Caco-2 (cell line): ENCODE measurements at regions not wholly inside any gene's neighbourhood (a gene's known extent, or its start where the extent isn't known, plus 50 kb on each side); places are given as distances from the start of the nearest gene placed in this dataset.

Experiments used
- BruUV-seq: library from RNA; stranded (reverse); fragments of 400-500 nt; replicated peaks from 2 replicates; lab custom pipeline; 2021; lab: Mats Ljungman, UMichigan
- CTCF ChIA-PET: fragments of 300-600 bp; sonication (Branson Sonifier 250); formaldehyde crosslinking; loops from one replicate; lab custom pipeline; 2022; ENCODE audit warnings: antibody characterized with exemption; lab: Charles Lee
- POLR2A ChIA-PET: fragments of 300-600 bp; sonication (Branson Sonifier 250); formaldehyde crosslinking; loops from one replicate; lab custom pipeline; 2022; ENCODE audit warnings: antibody characterized with exemption; lab: Charles Lee
- DNase-seq, 2 experiments: peaks; one replicate each; pipeline versions ENCODE4 v3.0.0 to v3.0.0-alpha.2; 2020 to 2022
- H3K27me3 ChIP-seq: replicated peaks from 2 replicates; pipeline ENCODE4 v1.6.0; 2011; ENCODE audit warnings: low read length; ENCODE audit not compliant: control insufficient read depth, insufficient read depth
- H3K36me3 ChIP-seq: 2 replicates; pipeline ENCODE4 v1.5.1; 2011; ENCODE audit warnings: low read length; ENCODE audit not compliant: control insufficient read depth, insufficient read depth
- H3K4me1 ChIP-seq: fragments of 250-450 bp; sonication (Bioruptor Pico); 2 replicates; pipeline ENCODE4 v1.5.1; 2020; ENCODE audit warnings: mild to moderate bottlenecking
- H3K4me3 ChIP-seq: 2 replicates; pipeline ENCODE4 v1.5.1; 2011; ENCODE audit warnings: low read depth, mild to moderate bottlenecking, control low read depth, low read length
- H3K9me3 ChIP-seq: fragments of 250-450 bp; sonication (Bioruptor Pico); 2 replicates; pipeline ENCODE4 v1.5.1; 2020; ENCODE audit warnings: mild to moderate bottlenecking, moderate library complexity
- H3K27ac Mint-ChIP-seq: one replicate; pipeline ENCODE4 v1.8.0; 2022; ENCODE audit warnings: mixed read lengths; ENCODE audit not compliant: unreplicated experiment
- H3K27me3 Mint-ChIP-seq: one replicate; pipeline ENCODE4 v1.8.0; 2022; ENCODE audit warnings: mixed read lengths; ENCODE audit not compliant: insufficient read depth, unreplicated experiment
- H3K36me3 Mint-ChIP-seq: one replicate; pipeline ENCODE4 v1.8.0; 2022; ENCODE audit warnings: mild to moderate bottlenecking, mixed read lengths; ENCODE audit not compliant: insufficient read depth, unreplicated experiment
- H3K4me1 Mint-ChIP-seq: one replicate; pipeline ENCODE4 v1.8.0; 2022; ENCODE audit warnings: low read depth, mixed read lengths; ENCODE audit not compliant: unreplicated experiment
- H3K4me3 Mint-ChIP-seq: one replicate; pipeline ENCODE4 v1.8.0; 2022; ENCODE audit warnings: mild to moderate bottlenecking, moderate library complexity, mixed read lengths; ENCODE audit not compliant: unreplicated experiment
- H3K9me3 Mint-ChIP-seq: one replicate; pipeline ENCODE4 v1.8.0; 2022; ENCODE audit warnings: mixed read lengths; ENCODE audit not compliant: unreplicated experiment
- intact Hi-C: fragments of 100-400 bp; cut with micrococcal nuclease; formaldehyde crosslinking; loops from one replicate; pipeline ENCODE4 v1.10.0; 2022; ENCODE audit not compliant: unreplicated experiment
- TF ChIP-seq, protein P1 (sequence below), 2 experiments: fragments of 200-600 bp in 1 of 2; IDR thresholded peaks; 1 replicate in 1 of 2; 2 replicates in 1 of 2; pipeline versions ENCODE4 v1.5.1 to v1.8.0; 2011 to 2022; ENCODE audit warnings: antibody characterized with exemption in 1 of 2, control low read depth in 1 of 2, inconsistent platforms in 1 of 2, low read depth in 1 of 2, low read length in 1 of 2, mild to moderate bottlenecking in 1 of 2, moderate library complexity in 1 of 2; ENCODE audit not compliant: insufficient read depth in 1 of 2, severe bottlenecking in 1 of 2, unreplicated experiment in 1 of 2

DNA sequence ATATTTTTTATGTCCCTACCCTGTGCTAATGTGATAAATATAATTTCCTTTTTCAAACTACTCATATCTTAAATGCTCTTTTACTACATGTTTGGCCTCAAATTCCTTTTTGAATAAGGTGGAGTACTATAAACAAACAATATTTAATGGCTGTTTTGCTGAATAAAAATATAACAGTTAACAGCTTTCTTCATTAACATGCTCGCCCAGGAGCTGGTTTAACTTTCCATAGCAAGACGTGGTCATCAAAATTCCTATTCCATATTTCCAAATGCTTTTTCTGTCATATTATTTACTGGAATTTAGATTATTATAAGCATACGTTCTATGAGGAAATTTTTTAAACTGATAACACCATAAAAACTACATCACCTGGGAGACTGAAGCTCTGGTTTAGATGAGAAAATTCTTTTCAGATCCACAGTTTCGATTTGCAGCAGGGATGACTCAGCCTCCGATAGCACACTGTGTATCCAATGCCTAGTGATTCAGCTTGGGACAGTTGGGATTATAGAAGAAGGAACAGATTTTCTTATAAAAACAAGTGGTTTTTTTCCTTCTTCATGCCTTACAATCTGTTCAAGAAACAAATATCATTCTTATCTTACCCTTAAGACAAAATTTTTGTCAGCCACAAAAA is 129.1 kb downstream of the FBXO8 start:
- CTCF ChIA-PET, result no interaction called here
- Histone ChIP-seq H3K27me3 (no peaks in the 10 kb centered on the region), H3K4me3 (no peak overlapping the region), H3K4me1 (no peaks in the 10 kb centered on the region), H3K36me3 (no peaks in the 10 kb centered on the region), H3K9me3 (no peaks in the 10 kb centered on the region)
- no peaks in the 10 kb centered on the region for H3K27me3 Mint-ChIP-seq
- H3K9me3 Mint-ChIP-seq, result no peaks in the 10 kb centered on the region
- no TSS peak for BruUV-seq
- H3K36me3 Mint-ChIP-seq, result no peaks in the 10 kb centered on the region
- DNase-seq, result no peak
- no peaks in the 10 kb centered on the region for H3K4me1 Mint-ChIP-seq
- no peak overlapping the region for H3K4me3 Mint-ChIP-seq
- TF ChIP-seq, protein P1, sequence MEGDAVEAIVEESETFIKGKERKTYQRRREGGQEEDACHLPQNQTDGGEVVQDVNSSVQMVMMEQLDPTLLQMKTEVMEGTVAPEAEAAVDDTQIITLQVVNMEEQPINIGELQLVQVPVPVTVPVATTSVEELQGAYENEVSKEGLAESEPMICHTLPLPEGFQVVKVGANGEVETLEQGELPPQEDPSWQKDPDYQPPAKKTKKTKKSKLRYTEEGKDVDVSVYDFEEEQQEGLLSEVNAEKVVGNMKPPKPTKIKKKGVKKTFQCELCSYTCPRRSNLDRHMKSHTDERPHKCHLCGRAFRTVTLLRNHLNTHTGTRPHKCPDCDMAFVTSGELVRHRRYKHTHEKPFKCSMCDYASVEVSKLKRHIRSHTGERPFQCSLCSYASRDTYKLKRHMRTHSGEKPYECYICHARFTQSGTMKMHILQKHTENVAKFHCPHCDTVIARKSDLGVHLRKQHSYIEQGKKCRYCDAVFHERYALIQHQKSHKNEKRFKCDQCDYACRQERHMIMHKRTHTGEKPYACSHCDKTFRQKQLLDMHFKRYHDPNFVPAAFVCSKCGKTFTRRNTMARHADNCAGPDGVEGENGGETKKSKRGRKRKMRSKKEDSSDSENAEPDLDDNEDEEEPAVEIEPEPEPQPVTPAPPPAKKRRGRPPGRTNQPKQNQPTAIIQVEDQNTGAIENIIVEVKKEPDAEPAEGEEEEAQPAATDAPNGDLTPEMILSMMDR (IDR thresholded peaks at IDR 0.05; ENCODE audit: insufficient read depth in 1 of 2, low read depth in 1 of 2, low read length in 1 of 2, severe bottlenecking in 1 of 2, unreplicated experiment in 1 of 2), result no peak
- POLR2A ChIA-PET, result no interaction called here
- no peak overlapping the region for H3K27ac Mint-ChIP-seq
- intact Hi-C loops, result loop anchor here (10.0 kb wide), 2 partner anchors 150 to 300 kb away; no protein-coding TSS in a partner anchor

DNA sequence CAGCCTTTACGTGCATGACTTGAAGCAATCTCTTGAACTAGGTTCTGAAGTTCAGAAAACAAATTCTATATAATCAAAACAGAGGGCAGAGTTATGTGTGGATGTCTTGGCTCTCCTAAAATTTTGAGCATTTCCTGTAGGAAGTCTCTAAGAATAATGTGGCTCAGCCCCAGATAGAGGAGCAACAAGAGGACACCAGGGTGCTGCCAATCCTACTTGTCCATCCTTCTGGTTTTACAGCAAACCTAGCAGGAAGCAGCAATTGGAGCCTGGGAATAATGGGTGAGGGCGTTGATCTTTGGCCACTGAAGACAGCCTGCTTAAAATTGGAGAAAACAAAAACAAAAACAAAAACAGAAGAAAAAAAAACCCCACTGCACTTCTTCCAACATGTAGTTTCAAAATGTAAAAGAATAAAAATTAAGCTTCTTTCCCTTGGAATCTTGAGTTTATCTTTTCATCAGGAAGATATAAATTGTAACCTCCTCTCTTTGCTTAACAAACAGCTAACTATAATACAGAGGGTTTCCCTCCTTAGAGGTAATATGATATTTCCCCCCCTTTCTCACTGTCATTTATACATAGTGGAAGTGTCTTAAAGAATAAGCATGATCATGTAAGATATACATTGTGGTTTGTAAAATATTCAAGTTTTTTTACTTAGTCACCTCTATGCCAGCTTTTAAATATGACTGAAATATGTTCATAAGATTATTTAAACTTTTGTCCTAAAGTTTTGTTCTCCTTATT is 130.6 kb downstream of the FBXO8 start:
- CTCF ChIA-PET, result no interaction called here
- Mint-ChIP-seq H3K9me3 (no peaks in the 10 kb centered on the region), H3K36me3 (no peaks in the 10 kb centered on the region), H3K27ac (no peak overlapping the region), H3K4me3 (no peak overlapping the region), H3K27me3 (no peaks in the 10 kb centered on the region), H3K4me1 (no peaks in the 10 kb centered on the region)
- no peak for DNase-seq
- intact Hi-C loops, result loop anchor here (10.0 kb wide), 2 partner anchors 148 to 298 kb away; no protein-coding TSS in a partner anchor
- TF ChIP-seq, protein P1 (IDR thresholded peaks at IDR 0.05; ENCODE audit: insufficient read depth in 1 of 2, low read depth in 1 of 2, low read length in 1 of 2, severe bottlenecking in 1 of 2, unreplicated experiment in 1 of 2), result no peak
- Histone ChIP-seq H3K9me3 (no peaks in the 10 kb centered on the region), H3K36me3 (no peaks in the 10 kb centered on the region), H3K4me3 (no peak overlapping the region), H3K27me3 (no peaks in the 10 kb centered on the region), H3K4me1 (no peaks in the 10 kb centered on the region)
- no TSS peak for BruUV-seq
- POLR2A ChIA-PET, result no interaction called here

DNA sequence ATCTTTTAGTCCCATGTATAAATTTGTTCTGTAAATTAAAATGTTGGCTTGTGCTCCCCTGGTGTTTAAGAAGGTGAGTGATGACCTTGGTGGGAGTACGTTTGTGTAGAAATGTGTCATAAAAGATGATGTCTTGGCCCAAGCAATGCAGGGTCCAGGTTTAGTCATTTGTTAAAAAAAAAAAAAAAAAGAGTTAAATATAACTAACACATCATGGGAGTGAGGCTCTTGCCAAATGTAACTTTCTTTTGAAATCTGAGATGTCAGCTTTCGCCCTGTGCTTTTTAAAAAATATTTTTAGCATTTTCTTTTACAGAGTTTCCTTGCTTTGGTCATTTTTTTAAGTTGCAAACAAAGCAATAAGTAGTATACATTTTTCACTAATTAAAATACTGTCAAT is 135.6 kb downstream of the FBXO8 start:
- intact Hi-C loops, result no loop called here
- TF ChIP-seq, protein P1 (IDR thresholded peaks at IDR 0.05; ENCODE audit: insufficient read depth in 1 of 2, low read depth in 1 of 2, low read length in 1 of 2, severe bottlenecking in 1 of 2, unreplicated experiment in 1 of 2), result no peak
- Mint-ChIP-seq H3K9me3 (no peaks in the 10 kb centered on the region), H3K4me3 (no peak overlapping the region), H3K36me3 (no peaks in the 10 kb centered on the region), H3K27ac (no peak overlapping the region), H3K27me3 (peaks cover 11% of the 10 kb centered on the region), H3K4me1 (no peaks in the 10 kb centered on the region)
- no peaks in the 10 kb centered on the region for H3K4me1 ChIP-seq
- ChIA-PET POLR2A (no interaction called here), CTCF (no interaction called here)
- no peak for DNase-seq
- no peaks in the 10 kb centered on the region for H3K9me3 ChIP-seq
- H3K36me3 ChIP-seq, result no peaks in the 10 kb centered on the region
- H3K27me3 ChIP-seq, result no peaks in the 10 kb centered on the region
- no peak overlapping the region for H3K4me3 ChIP-seq
- BruUV-seq, result no TSS peak
